Astrocyte (in vitro differentiated cells and primary cell): ENCODE measurements at regions not wholly inside any gene's neighbourhood (a gene's known extent, or its start where the extent isn't known, plus 50 kb on each side); places are given as distances from the start of the nearest gene placed in this dataset.

Experiments
- DNase-seq: peaks from one replicate; pipeline ENCODE4 v3.0.0-alpha.2; 2010; ENCODE audit warnings: low read depth
- FAIRE-seq: peaks from 2 replicates; lab custom pipeline; 2011; peaks lifted over from hg19 to GRCh38; lab: Jason Lieb, UNC
- H2AFZ ChIP-seq: 2 replicates; pipeline ENCODE4 v1.6.0; 2012; ENCODE audit warnings: low read depth, low read length, inconsistent platforms
- H3K27ac ChIP-seq: 2 replicates; pipeline ENCODE4 v1.5.1; 2011; ENCODE audit warnings: low read depth, low read length, inconsistent platforms
- H3K27me3 ChIP-seq: 2 replicates; pipeline ENCODE4 v1.6.0; 2011; ENCODE audit warnings: low read length, inconsistent platforms; ENCODE audit not compliant: insufficient read depth
- H3K36me3 ChIP-seq: 2 replicates; pipeline ENCODE4 v1.5.1; 2011; ENCODE audit warnings: low read length, inconsistent platforms; ENCODE audit not compliant: insufficient read depth
- H3K4me1 ChIP-seq: 2 replicates; pipeline ENCODE4 v1.5.1; 2011; ENCODE audit warnings: low read length, inconsistent platforms; ENCODE audit not compliant: insufficient read depth
- H3K4me2 ChIP-seq: 2 replicates; pipeline ENCODE4 v1.6.0; 2012; ENCODE audit warnings: low read length, inconsistent platforms
- H3K4me3 ChIP-seq: 2 replicates; pipeline ENCODE4 v1.5.1; 2011; ENCODE audit warnings: low read depth, mild to moderate bottlenecking, low read length, inconsistent platforms; ENCODE audit not compliant: insufficient read depth
- H3K79me2 ChIP-seq: 2 replicates; pipeline ENCODE4 v1.6.0; 2012; ENCODE audit warnings: mild to moderate bottlenecking, low read length, inconsistent platforms; ENCODE audit not compliant: insufficient read depth
- H3K9ac ChIP-seq: 2 replicates; pipeline ENCODE4 v1.6.0; 2012; ENCODE audit warnings: mild to moderate bottlenecking, low read length, inconsistent platforms
- H3K9me3 ChIP-seq: 2 replicates; pipeline ENCODE4 v1.5.1; 2012; ENCODE audit warnings: low read depth, mild to moderate bottlenecking, low read length, inconsistent platforms; ENCODE audit not compliant: insufficient read depth
- H4K20me1 ChIP-seq: 2 replicates; pipeline ENCODE4 v1.6.0; 2012; ENCODE audit warnings: low read length, inconsistent platforms; ENCODE audit not compliant: insufficient read depth
- H3K27ac Mint-ChIP-seq: one replicate; pipeline ENCODE4 v1.8.0; 2021; ENCODE audit warnings: mild to moderate bottlenecking, mixed read lengths; ENCODE audit not compliant: unreplicated experiment
- H3K27me3 Mint-ChIP-seq: one replicate; pipeline ENCODE4 v1.8.0; 2021; ENCODE audit warnings: low read depth, mixed read lengths; ENCODE audit not compliant: unreplicated experiment
- H3K36me3 Mint-ChIP-seq: one replicate; pipeline ENCODE4 v1.8.0; 2021; ENCODE audit warnings: low read depth, mixed read lengths; ENCODE audit not compliant: unreplicated experiment
- H3K4me1 Mint-ChIP-seq: one replicate; pipeline ENCODE4 v1.8.0; 2021; ENCODE audit warnings: low read depth, mixed read lengths; ENCODE audit not compliant: unreplicated experiment
- H3K4me3 Mint-ChIP-seq: one replicate; pipeline ENCODE4 v1.8.0; 2021; ENCODE audit warnings: mild to moderate bottlenecking, moderate library complexity, mixed read lengths; ENCODE audit not compliant: unreplicated experiment
- H3K9me3 Mint-ChIP-seq: one replicate; pipeline ENCODE4 v1.8.0; 2021; ENCODE audit warnings: mild to moderate bottlenecking, mixed read lengths; ENCODE audit not compliant: unreplicated experiment
- CTCF ChIP-seq: IDR thresholded peaks from 2 replicates; pipeline ENCODE4 v1.5.1; 2011; ENCODE audit warnings: low read depth, mild to moderate bottlenecking, inconsistent platforms, low read length, moderate library complexity; ENCODE audit not compliant: insufficient read depth
- EZH2 ChIP-seq: IDR thresholded peaks from 2 replicates; pipeline ENCODE4 v1.6.1; 2012; ENCODE audit warnings: mild to moderate bottlenecking, low read length, inconsistent platforms; ENCODE audit not compliant: insufficient read depth

- H3K27ac Mint-ChIP-seq = no peak overlapping the region
Observed at GRCh38 chr4:137599734-137600133, 67.4 kb upstream of the PCDH18 start.

GRCh38 chr4:137597752-137598430 lies 65.6 kb upstream of the PCDH18 start:
- H2AFZ ChIP-seq = no peak overlapping the region
- peaks cover 6% of the 10 kb centered on the region for H3K4me1 Mint-ChIP-seq
- FAIRE-seq = no peak

More at GRCh38 chr4:137599734-137600133, 67.4 kb upstream of the PCDH18 start:
- Mint-ChIP-seq H3K4me1 (peaks cover 6% of the 10 kb centered on the region), H3K27me3 (no peaks in the 10 kb centered on the region), H3K9me3 (no peaks in the 10 kb centered on the region), H3K4me3 (no peak overlapping the region), H3K36me3 (no peaks in the 10 kb centered on the region)
- TF ChIP-seq CTCF (no peak), EZH2 (no peak)
- no peak for DNase-seq
- no peak overlapping the region for H2AFZ ChIP-seq
- H3K27ac ChIP-seq = no peak overlapping the region
- no peaks in the 10 kb centered on the region for H3K79me2 ChIP-seq
- H3K27me3 ChIP-seq = no peaks in the 10 kb centered on the region
- H3K4me3 ChIP-seq = no peak overlapping the region
- H3K36me3 ChIP-seq = no peaks in the 10 kb centered on the region
- no peaks in the 10 kb centered on the region for H4K20me1 ChIP-seq
- no peaks in the 10 kb centered on the region for H3K9me3 ChIP-seq
- H3K9ac ChIP-seq = no peak overlapping the region
- H3K4me1 ChIP-seq = no peaks in the 10 kb centered on the region
- no peak for FAIRE-seq
- no peak overlapping the region for H3K4me2 ChIP-seq

More at GRCh38 chr4:137597752-137598430, 65.6 kb upstream of the PCDH18 start:
- H3K27ac Mint-ChIP-seq = no peak overlapping the region
- peak; percentile 6 for DNase-seq
- Histone ChIP-seq H3K27ac (no peak overlapping the region), H3K4me3 (no peak overlapping the region), H3K36me3 (no peaks in the 10 kb centered on the region), H4K20me1 (no peaks in the 10 kb centered on the region), H3K4me2 (no peak overlapping the region), H3K4me1 (no peaks in the 10 kb centered on the region), H3K9ac (no peak overlapping the region), H3K9me3 (no peaks in the 10 kb centered on the region), H3K27me3 (no peaks in the 10 kb centered on the region), H3K79me2 (no peaks in the 10 kb centered on the region)
- H3K36me3 Mint-ChIP-seq = no peaks in the 10 kb centered on the region
- no peak overlapping the region for H3K4me3 Mint-ChIP-seq
- TF ChIP-seq CTCF = no peak
- no peak for TF ChIP-seq EZH2
- no peaks in the 10 kb centered on the region for H3K9me3 Mint-ChIP-seq
- H3K27me3 Mint-ChIP-seq = no peaks in the 10 kb centered on the region
